GM12873 (cell line): ENCODE measurements at regions not wholly inside any gene's neighbourhood (a gene's known extent, or its start where the extent isn't known, plus 50 kb on each side); places are given as distances from the start of the nearest gene placed in this dataset.

Source experiments
- TF ChIP-seq, protein P1 (sequence below): IDR thresholded peaks from 2 replicates; pipeline ENCODE4 v1.5.1; 2012; ENCODE audit warnings: low read depth, mild to moderate bottlenecking, moderate library complexity, low read length, control low read depth; ENCODE audit not compliant: insufficient read depth; ENCODE audit errors: missing control alignments

- TF ChIP-seq, protein P1, sequence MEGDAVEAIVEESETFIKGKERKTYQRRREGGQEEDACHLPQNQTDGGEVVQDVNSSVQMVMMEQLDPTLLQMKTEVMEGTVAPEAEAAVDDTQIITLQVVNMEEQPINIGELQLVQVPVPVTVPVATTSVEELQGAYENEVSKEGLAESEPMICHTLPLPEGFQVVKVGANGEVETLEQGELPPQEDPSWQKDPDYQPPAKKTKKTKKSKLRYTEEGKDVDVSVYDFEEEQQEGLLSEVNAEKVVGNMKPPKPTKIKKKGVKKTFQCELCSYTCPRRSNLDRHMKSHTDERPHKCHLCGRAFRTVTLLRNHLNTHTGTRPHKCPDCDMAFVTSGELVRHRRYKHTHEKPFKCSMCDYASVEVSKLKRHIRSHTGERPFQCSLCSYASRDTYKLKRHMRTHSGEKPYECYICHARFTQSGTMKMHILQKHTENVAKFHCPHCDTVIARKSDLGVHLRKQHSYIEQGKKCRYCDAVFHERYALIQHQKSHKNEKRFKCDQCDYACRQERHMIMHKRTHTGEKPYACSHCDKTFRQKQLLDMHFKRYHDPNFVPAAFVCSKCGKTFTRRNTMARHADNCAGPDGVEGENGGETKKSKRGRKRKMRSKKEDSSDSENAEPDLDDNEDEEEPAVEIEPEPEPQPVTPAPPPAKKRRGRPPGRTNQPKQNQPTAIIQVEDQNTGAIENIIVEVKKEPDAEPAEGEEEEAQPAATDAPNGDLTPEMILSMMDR, result no peak
These were observed 441.6 kb downstream of the CETN3 start for GRCh38 chr5:89967771-89968444.

DNA sequence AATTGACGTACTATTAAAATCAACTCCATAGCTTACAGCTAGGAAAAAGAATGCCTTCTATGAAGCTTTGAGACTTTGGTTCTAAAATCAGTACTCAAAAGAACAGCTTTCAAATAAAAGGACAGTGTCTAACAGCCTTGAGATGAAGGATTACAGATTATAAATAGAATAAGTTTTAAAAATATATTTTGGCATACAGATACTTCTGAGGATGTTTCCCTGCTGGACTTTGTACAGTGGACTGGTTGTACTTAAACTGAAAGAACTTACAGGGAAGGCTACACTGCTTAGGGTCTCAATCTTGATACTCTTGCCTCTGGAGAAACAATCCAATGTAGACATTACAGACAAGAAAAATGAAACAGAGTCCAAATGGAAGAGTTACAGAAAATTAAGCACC is 452.7 kb downstream of the CETN3 start:
- TF ChIP-seq, protein P1, result no peak

- TF ChIP-seq, protein P1, result no peak
These were observed 454.6 kb downstream of the CETN3 start for GRCh38 chr5:89954916-89955315.

DNA sequence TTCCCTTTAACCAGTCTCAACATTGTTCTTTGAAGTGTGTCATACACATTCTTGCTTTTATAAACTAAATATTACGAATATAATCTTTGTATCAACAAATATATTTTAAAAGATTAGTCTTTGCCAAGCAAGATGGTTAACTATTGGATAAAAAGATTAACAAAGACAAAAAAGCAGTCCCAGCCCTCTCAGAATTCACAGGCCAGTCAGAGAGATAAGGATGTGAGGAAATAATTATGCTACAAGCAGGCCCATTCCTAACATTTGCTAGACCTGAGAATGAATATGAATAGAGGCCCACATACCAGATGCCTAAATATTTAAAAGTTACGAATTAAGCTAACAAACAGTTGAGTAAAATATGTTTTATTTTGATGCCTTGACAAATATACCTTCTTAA is 457.7 kb downstream of the CETN3 start:
- TF ChIP-seq, protein P1, result no peak

DNA sequence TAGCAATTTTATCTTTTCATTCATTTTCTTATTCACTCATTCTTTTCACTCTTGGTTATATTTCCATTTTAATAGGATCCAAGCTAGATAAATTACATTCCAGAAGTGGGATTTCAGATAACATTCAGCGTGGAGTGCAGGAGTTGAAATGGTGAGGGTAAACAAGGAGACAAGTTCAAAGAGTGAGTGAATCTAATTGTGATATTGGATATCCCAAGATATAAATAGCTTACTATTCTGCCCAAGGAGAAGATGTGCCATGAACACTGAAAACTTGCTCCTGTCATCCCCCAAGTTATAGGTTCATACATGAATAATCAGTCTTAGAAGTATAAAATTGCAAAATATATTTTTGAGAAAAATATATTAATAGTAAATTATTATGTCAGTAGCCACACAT is 459.3 kb downstream of the CETN3 start:
- TF ChIP-seq, protein P1, result no peak

GRCh38 chr5:89948977-89949376 is 460.6 kb downstream of the CETN3 start:
- TF ChIP-seq, protein P1, result no peak

DNA sequence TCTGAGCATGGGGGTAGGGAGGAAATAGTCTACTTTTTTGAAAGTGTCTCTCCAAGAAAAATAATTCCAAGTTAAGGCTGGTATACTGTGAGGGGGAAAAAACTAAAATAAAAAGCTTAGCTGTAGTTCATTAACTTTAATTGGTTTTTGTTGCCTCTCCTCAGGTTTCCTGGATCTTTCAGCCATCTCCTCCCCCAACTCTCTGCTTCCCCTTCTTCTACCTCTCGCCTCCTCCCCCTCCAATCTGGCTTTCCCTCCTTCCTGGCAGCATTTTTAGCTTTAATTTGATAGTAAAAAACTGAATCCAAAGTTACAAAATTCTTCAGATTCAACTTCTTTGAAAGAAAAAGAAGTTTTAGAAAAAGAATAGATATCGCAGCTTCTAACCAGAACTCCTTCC is 462.6 kb downstream of the CETN3 start:
- TF ChIP-seq, protein P1, result no peak
